Duodenal mucosa (tissue), 2 donors: ENCODE measurements at regions not wholly inside any gene's neighbourhood (a gene's known extent, or its start where the extent isn't known, plus 50 kb on each side); places are given as distances from the start of the nearest gene placed in this dataset.
"Not testable (repeated sequence)": the region's sequence is repeated elsewhere in the genome, so short reads cannot be mapped to it uniquely, and the experiment has no call there.

ENCODE experiments used
- H3K27ac ChIP-seq: one replicate; pipeline ENCODE4 v1.7.0; 2013; ENCODE audit warnings: low read depth, low read length
- H3K27me3 ChIP-seq, 2 donors: one replicate each; pipeline ENCODE4 v1.7.0; 2013; ENCODE audit warnings: low read length in 2 of 2, control low read depth in 1 of 2; ENCODE audit not compliant: insufficient read depth in 2 of 2, control insufficient read depth in 1 of 2
- H3K36me3 ChIP-seq, 2 donors: one replicate each; pipeline ENCODE4 v1.7.0; 2013; ENCODE audit warnings: low read length in 2 of 2, control low read depth in 1 of 2; ENCODE audit not compliant: insufficient read depth in 2 of 2, control insufficient read depth in 1 of 2
- H3K4me1 ChIP-seq, 2 donors: one replicate each; pipeline ENCODE4 v1.7.0; 2013; ENCODE audit warnings: low read length in 2 of 2, control low read depth in 1 of 2; ENCODE audit not compliant: insufficient read depth in 2 of 2, control insufficient read depth in 1 of 2
- H3K4me3 ChIP-seq, 2 donors: one replicate each; pipeline ENCODE4 v1.7.0; 2013; ENCODE audit warnings: low read length in 2 of 2, low read depth in 1 of 2
- H3K9ac ChIP-seq, 2 donors: one replicate each; pipeline ENCODE4 v1.7.0; 2013; ENCODE audit warnings: low read length in 2 of 2, low read depth in 1 of 2
- H3K9me3 ChIP-seq, 2 donors: one replicate each; pipeline ENCODE4 v1.7.0; 2013; ENCODE audit warnings: low read length in 2 of 2, control low read depth in 1 of 2; ENCODE audit not compliant: control insufficient read depth in 1 of 2

- Histone ChIP-seq H3K27ac (no peak overlapping the region), H3K9me3 (no peaks in the 10 kb centered on the region), H3K27me3 (peaks cover 0 to 5% of the 10 kb centered on the region in 2 donors), H3K9ac (no peak overlapping the region), H3K4me3 (no peak overlapping the region), H3K4me1 (no peaks in the 10 kb centered on the region), H3K36me3 (no peaks in the 10 kb centered on the region)
Measured at GRCh38 chr17:34008125-34008524, 247.0 kb upstream of the CCL2 start.

GRCh38 chr17:34009912-34010311 lies 245.2 kb upstream of the CCL2 start:
- H3K4me3 ChIP-seq: no peak overlapping the region
- no peaks in the 10 kb centered on the region for H3K4me1 ChIP-seq
- H3K9ac ChIP-seq: no peak overlapping the region
- no peaks in the 10 kb centered on the region for H3K36me3 ChIP-seq
- H3K27me3 ChIP-seq: peaks cover 0 to 5% of the 10 kb centered on the region in 2 donors
- no peak overlapping the region for H3K27ac ChIP-seq
- no peaks in the 10 kb centered on the region for H3K9me3 ChIP-seq

GRCh38 chr17:34010534-34010933 lies 244.6 kb upstream of the CCL2 start:
- Histone ChIP-seq H3K9me3 (no peaks in the 10 kb centered on the region), H3K4me3 (no peak overlapping the region), H3K9ac (no peak overlapping the region), H3K4me1 (no peaks in the 10 kb centered on the region), H3K27me3 (peaks cover 0 to 5% of the 10 kb centered on the region in 2 donors), H3K36me3 (no peaks in the 10 kb centered on the region), H3K27ac (no peak overlapping the region)

GRCh38 chr17:34011599-34011998 lies 243.5 kb upstream of the CCL2 start:
- Histone ChIP-seq H3K9me3 (no peaks in the 10 kb centered on the region), H3K9ac (no peak overlapping the region), H3K27me3 (no peaks in the 10 kb centered on the region), H3K27ac (no peak overlapping the region), H3K36me3 (no peaks in the 10 kb centered on the region), H3K4me3 (no peak overlapping the region), H3K4me1 (no peaks in the 10 kb centered on the region)

- no peaks in the 10 kb centered on the region for H3K36me3 ChIP-seq
- H3K27ac ChIP-seq: no peak overlapping the region
- no peaks in the 10 kb centered on the region for H3K4me1 ChIP-seq
- H3K9ac ChIP-seq: no peak overlapping the region
- H3K4me3 ChIP-seq: no peak overlapping the region
- H3K9me3 ChIP-seq: no peaks in the 10 kb centered on the region
- H3K27me3 ChIP-seq: no peaks in the 10 kb centered on the region
Measured at GRCh38 chr17:34012709-34013375, 242.2 kb upstream of the CCL2 start.

GRCh38 chr17:34015253-34015652 lies 239.8 kb upstream of the CCL2 start:
- Histone ChIP-seq H3K4me1 (no peaks in the 10 kb centered on the region), H3K36me3 (no peaks in the 10 kb centered on the region), H3K27ac (no peak overlapping the region), H3K27me3 (no peaks in the 10 kb centered on the region), H3K9ac (no peak overlapping the region), H3K9me3 (no peaks in the 10 kb centered on the region), H3K4me3 (no peak overlapping the region)

- H3K9me3 ChIP-seq: no peaks in the 10 kb centered on the region
- no peak overlapping the region for H3K9ac ChIP-seq
- H3K4me1 ChIP-seq: no peaks in the 10 kb centered on the region
- H3K27ac ChIP-seq: no peak overlapping the region
- H3K36me3 ChIP-seq: no peaks in the 10 kb centered on the region
- no peak overlapping the region for H3K4me3 ChIP-seq
- H3K27me3 ChIP-seq: peaks cover 0 to 8% of the 10 kb centered on the region in 2 donors
Measured at GRCh38 chr17:34024386-34024785, 230.7 kb upstream of the CCL2 start.

GRCh38 chr17:34024806-34025551 lies 230.1 kb upstream of the CCL2 start:
- Histone ChIP-seq H3K9ac (no peak overlapping the region), H3K4me1 (no peaks in the 10 kb centered on the region), H3K36me3 (no peaks in the 10 kb centered on the region), H3K27me3 (peaks cover 0 to 8% of the 10 kb centered on the region in 2 donors), H3K9me3 (no peaks in the 10 kb centered on the region), H3K4me3 (no peak overlapping the region), H3K27ac (no peak overlapping the region)

- not testable (repeated sequence) for H3K27me3 ChIP-seq, H3K27ac ChIP-seq, H3K9me3 ChIP-seq, H3K36me3 ChIP-seq, H3K4me3 ChIP-seq, H3K9ac ChIP-seq, H3K4me1 ChIP-seq
Measured at GRCh38 chr17:34030601-34031000, 224.5 kb upstream of the CCL2 start.

- H3K27ac ChIP-seq, H3K9me3 ChIP-seq, H3K4me1 ChIP-seq, H3K36me3 ChIP-seq, H3K9ac ChIP-seq, H3K27me3 ChIP-seq, H3K4me3 ChIP-seq: not testable (repeated sequence)
Measured at GRCh38 chr17:34032305-34032704, 222.8 kb upstream of the CCL2 start.
